AG09319 (cell line): ENCODE measurements at regions not wholly inside any gene's neighbourhood (a gene's known extent, or its start where the extent isn't known, plus 50 kb on each side); places are given as distances from the start of the nearest gene placed in this dataset.

Experiments used
- DNase-seq: peaks from one replicate; pipeline ENCODE4 v3.0.0-alpha.2; 2010; ENCODE audit warnings: low read depth; ENCODE audit errors: extremely low read depth
- CTCF ChIP-seq: IDR thresholded peaks from 2 replicates; pipeline ENCODE4 v1.5.1; 2011; ENCODE audit warnings: low read depth, mild to moderate bottlenecking, inconsistent platforms, low read length, moderate library complexity

- no peak for TF ChIP-seq CTCF
- no peak for DNase-seq
These were observed 208.5 kb downstream of the GPR37 start for GRCh38 chr7:124557101-124557500.

- TF ChIP-seq CTCF: no peak
- DNase-seq: no peak
These were observed 212.1 kb downstream of the GPR37 start for GRCh38 chr7:124553502-124553901.

- TF ChIP-seq CTCF: no peak
- DNase-seq: no peak
These were observed 213.4 kb downstream of the GPR37 start for GRCh38 chr7:124552217-124552616.

GRCh38 chr7:124550036-124550435, 215.6 kb downstream of the GPR37 start:
- DNase-seq: no peak

GRCh38 chr7:124542476-124542875, 223.1 kb downstream of the GPR37 start:
- no peak for DNase-seq

More at GRCh38 chr7:124550036-124550435, 215.6 kb downstream of the GPR37 start:
- no peak for TF ChIP-seq CTCF

GRCh38 chr7:124536156-124536762, 229.3 kb downstream of the GPR37 start:
- no peak for TF ChIP-seq CTCF
- DNase-seq: no peak

More at GRCh38 chr7:124542476-124542875, 223.1 kb downstream of the GPR37 start:
- no peak for TF ChIP-seq CTCF

- no peak for TF ChIP-seq CTCF
- no peak for DNase-seq
These were observed 233.4 kb downstream of the GPR37 start for GRCh38 chr7:124532166-124532565.
